OCI-LY1 (cell line): ENCODE measurements at regions not wholly inside any gene's neighbourhood (a gene's known extent, or its start where the extent isn't known, plus 50 kb on each side); places are given as distances from the start of the nearest gene placed in this dataset.

ENCODE experiments used
- H2AFZ ChIP-seq: fragments of 200-600 bp; sonication (generic), shearing (Covaris generic); 2 replicates; pipeline ENCODE4 v1.6.0; 2014; ENCODE audit warnings: antibody characterized with exemption, mild to moderate bottlenecking, low read length
- H3F3A ChIP-seq: fragments of 200-600 bp; sonication (generic), shearing (Covaris generic); 2 replicates; pipeline ENCODE4 v1.6.0; 2014; ENCODE audit warnings: mild to moderate bottlenecking, antibody characterized with exemption, low read length, moderate library complexity; ENCODE audit not compliant: insufficient read depth
- H3K27ac ChIP-seq: fragments of 200-600 bp; sonication (generic); 2 replicates; pipeline ENCODE4 v1.5.1; 2014; ENCODE audit warnings: low read length, mixed run types, mild to moderate bottlenecking, low read depth; ENCODE audit not compliant: poor library complexity, severe bottlenecking
- H3K27me3 ChIP-seq: fragments of 200-600 bp; sonication (generic); 2 replicates; pipeline ENCODE4 v1.6.0; 2014; ENCODE audit warnings: antibody characterized with exemption, mild to moderate bottlenecking, low read length, moderate library complexity; ENCODE audit not compliant: insufficient read depth
- H3K36me3 ChIP-seq: fragments of 200-600 bp; sonication (generic); 2 replicates; pipeline ENCODE4 v1.6.1; 2014; ENCODE audit warnings: mild to moderate bottlenecking, antibody characterized with exemption, low read length, moderate library complexity, mixed read lengths; ENCODE audit not compliant: insufficient read depth
- H3K4me1 ChIP-seq: fragments of 200-600 bp; sonication (generic); 2 replicates; pipeline ENCODE4 v1.5.1; 2014; ENCODE audit warnings: mild to moderate bottlenecking, low read length, moderate library complexity; ENCODE audit not compliant: insufficient read depth, severe bottlenecking
- H3K4me2 ChIP-seq: fragments of 200-600 bp; sonication (generic), shearing (Covaris generic); 2 replicates; pipeline ENCODE4 v1.6.1; 2014; ENCODE audit warnings: low read length
- H3K4me3 ChIP-seq: fragments of 200-600 bp; sonication (generic); 2 replicates; pipeline ENCODE4 v1.5.1; 2014; ENCODE audit warnings: low read length, low read depth, mild to moderate bottlenecking, mixed read lengths; ENCODE audit not compliant: poor library complexity, severe bottlenecking
- H3K79me2 ChIP-seq: fragments of 200-600 bp; shearing (Covaris generic); 2 replicates; pipeline ENCODE4 v1.6.1; 2016; ENCODE audit warnings: mixed run types, low read length, mixed read lengths; ENCODE audit not compliant: insufficient read depth
- H3K9ac ChIP-seq: fragments of 200-600 bp; sonication (generic), shearing (Covaris generic); 2 replicates; pipeline ENCODE4 v1.6.1; 2014; ENCODE audit warnings: mild to moderate bottlenecking, low read length, mixed read lengths
- H3K9me2 ChIP-seq: fragments of 200-600 bp; sonication (generic), shearing (Covaris generic); 2 replicates; pipeline ENCODE4 v1.6.1; 2014; ENCODE audit warnings: low read depth, mild to moderate bottlenecking, low read length, mixed read lengths
- H3K9me3 ChIP-seq: fragments of 200-600 bp; shearing (Covaris generic); 2 replicates; pipeline ENCODE4 v1.6.1; 2014; ENCODE audit warnings: low read length, mixed read lengths
- H4K20me1 ChIP-seq: fragments of 200-600 bp; sonication (generic), shearing (Covaris generic); 2 replicates; pipeline ENCODE4 v1.6.0; 2016; ENCODE audit warnings: mild to moderate bottlenecking, low read length; ENCODE audit not compliant: insufficient read depth
- CTCF ChIP-seq: fragments of 200-600 bp; sonication (generic), shearing (Covaris generic); IDR thresholded peaks from 2 replicates; pipeline ENCODE4 v1.5.1; 2017; ENCODE audit warnings: mild to moderate bottlenecking, antibody characterized with exemption, low read length, moderate library complexity, mixed read lengths
- EZH2 ChIP-seq: fragments of 200-600 bp; sonication (generic), shearing (Covaris generic); IDR thresholded peaks from 2 replicates; pipeline ENCODE4 v1.8.0; 2017; ENCODE audit warnings: borderline replicate concordance, mixed run types, mild to moderate bottlenecking, antibody characterized with exemption, low read length, moderate library complexity, mixed read lengths

- Histone ChIP-seq H3K4me1 (no peaks in the 10 kb centered on the region), H4K20me1 (no peaks in the 10 kb centered on the region)
- TF ChIP-seq EZH2: no peak
- no peak for TF ChIP-seq CTCF
These were observed 223.0 kb upstream of the GATB start for GRCh38 chr4:151983854-151984253.

GRCh38 chr4:151979819-151980218, 219.0 kb upstream of the GATB start:
- Histone ChIP-seq H3K4me1 (no peaks in the 10 kb centered on the region), H3F3A (no peaks in the 10 kb centered on the region), H3K9me3 (no peaks in the 10 kb centered on the region), H4K20me1 (no peaks in the 10 kb centered on the region), H3K27ac (no peak overlapping the region), H3K9ac (no peak overlapping the region), H3K4me2 (no peak overlapping the region), H3K27me3 (no peaks in the 10 kb centered on the region), H3K9me2 (no peaks in the 10 kb centered on the region), H3K79me2 (no peaks in the 10 kb centered on the region), H2AFZ (no peak overlapping the region), H3K4me3 (no peak overlapping the region), H3K36me3 (no peaks in the 10 kb centered on the region)
- TF ChIP-seq CTCF: no peak
- no peak for TF ChIP-seq EZH2

More at GRCh38 chr4:151983854-151984253, 223.0 kb upstream of the GATB start:
- Histone ChIP-seq H3K9ac (no peak overlapping the region), H3K9me2 (no peaks in the 10 kb centered on the region), H3K27me3 (no peaks in the 10 kb centered on the region), H3F3A (no peaks in the 10 kb centered on the region), H3K9me3 (no peaks in the 10 kb centered on the region), H3K27ac (no peak overlapping the region), H3K79me2 (no peaks in the 10 kb centered on the region), H3K4me3 (no peak overlapping the region), H3K36me3 (no peaks in the 10 kb centered on the region), H3K4me2 (no peak overlapping the region), H2AFZ (no peak overlapping the region)

GRCh38 chr4:151968643-151969042, 207.8 kb upstream of the GATB start:
- no peaks in the 10 kb centered on the region for H4K20me1 ChIP-seq
- TF ChIP-seq EZH2: no peak
- no peak for TF ChIP-seq CTCF
- no peaks in the 10 kb centered on the region for H3K9me3 ChIP-seq
- H3K4me1 ChIP-seq: no peaks in the 10 kb centered on the region
- no peaks in the 10 kb centered on the region for H3K79me2 ChIP-seq
- H3K4me2 ChIP-seq: no peak overlapping the region
- H3K4me3 ChIP-seq: no peak overlapping the region
- no peak overlapping the region for H3K9ac ChIP-seq
- no peaks in the 10 kb centered on the region for H3K36me3 ChIP-seq
- no peaks in the 10 kb centered on the region for H3K9me2 ChIP-seq
- H3K27me3 ChIP-seq: no peaks in the 10 kb centered on the region
- no peak overlapping the region for H2AFZ ChIP-seq
- no peak overlapping the region for H3K27ac ChIP-seq
- H3F3A ChIP-seq: no peaks in the 10 kb centered on the region
